Upper lobe of left lung (tissue), 6 donors: ENCODE measurements at regions not wholly inside any gene's neighbourhood (a gene's known extent, or its start where the extent isn't known, plus 50 kb on each side); places are given as distances from the start of the nearest gene placed in this dataset.

Experiments
- ATAC-seq, 2 donors: fragments of 200-7000 bp; cut with Tn5 transposase; one replicate each; pipeline ENCODE4 v1.9.1; 2022; ENCODE audit warnings: mild to moderate bottlenecking in 2 of 2, moderate library complexity in 2 of 2; ENCODE audit not compliant: low FRiP score in 2 of 2
- DNase-seq, 2 donors: peaks; one replicate each; pipeline ENCODE4 v3.0.0-alpha.2; 2019 to 2020
- H3K27ac ChIP-seq, 4 donors: fragments of 200-600 bp; sonication (generic); one replicate each; pipeline ENCODE4 v1.5.1; 2016 to 2019
- H3K27me3 ChIP-seq, 4 donors: fragments of 200-600 bp; sonication (generic); one replicate each; pipeline ENCODE4 v1.5.1; 2017 to 2019
- H3K36me3 ChIP-seq, 4 donors: fragments of 200-600 bp; sonication (generic); one replicate each; pipeline ENCODE4 v1.5.1; 2016 to 2019
- H3K4me1 ChIP-seq, 4 donors: fragments of 200-600 bp; sonication (generic); one replicate each; pipeline ENCODE4 v1.5.1; 2018 to 2019
- H3K4me3 ChIP-seq, 4 donors: fragments of 200-600 bp; sonication (generic); one replicate each; pipeline ENCODE4 v1.5.1; 2017 to 2019; ENCODE audit warnings: mild to moderate bottlenecking in 2 of 4, moderate library complexity in 1 of 4
- H3K9me3 ChIP-seq, 4 donors: fragments of 200-600 bp; sonication (generic); one replicate each; pipeline ENCODE4 v1.5.1; 2018 to 2019
- EP300 ChIP-seq, 4 donors: sonication (generic); formaldehyde crosslinking; IDR thresholded peaks; one replicate each; pipeline ENCODE4 v1.5.1; 2017; ENCODE audit warnings: antibody characterized with exemption in 4 of 4, control low read depth in 2 of 4
- POLR2A ChIP-seq, 4 donors: fragments of 450-650 bp; IDR thresholded peaks; one replicate each; pipeline ENCODE4 v1.5.1; 2016 to 2017; ENCODE audit warnings: antibody characterized with exemption in 4 of 4, mild to moderate bottlenecking in 2 of 4
- POLR2AphosphoS5 ChIP-seq, 2 donors: sonication (generic); formaldehyde crosslinking; IDR thresholded peaks; one replicate each; pipeline ENCODE4 v1.5.1; 2017; ENCODE audit warnings: antibody characterized with exemption in 2 of 2
- WGBS, 2 donors: methylation state at CpG; one replicate each; pipeline ENCODE4 v1.1.5; 2017 to 2018; 5-methylcytosine and 5-hydroxymethylcytosine counted together
- TF ChIP-seq, protein P1 (sequence below), 6 experiments: fragments of 450-650 bp in 4 of 6; fragments of 200-600 bp in 2 of 6; sonication (generic) in 2 of 6; IDR thresholded peaks; one replicate each; pipeline ENCODE4 v1.5.1; 2016 to 2019; ENCODE audit warnings: antibody characterized with exemption in 6 of 6
- donor health status: DM: no; HTN: no; CAD: no; lungs with moderate emphysema.
- donor health status: DM: no; HTN: yes; CAD: no; lungs with severe emphysema.

DNA sequence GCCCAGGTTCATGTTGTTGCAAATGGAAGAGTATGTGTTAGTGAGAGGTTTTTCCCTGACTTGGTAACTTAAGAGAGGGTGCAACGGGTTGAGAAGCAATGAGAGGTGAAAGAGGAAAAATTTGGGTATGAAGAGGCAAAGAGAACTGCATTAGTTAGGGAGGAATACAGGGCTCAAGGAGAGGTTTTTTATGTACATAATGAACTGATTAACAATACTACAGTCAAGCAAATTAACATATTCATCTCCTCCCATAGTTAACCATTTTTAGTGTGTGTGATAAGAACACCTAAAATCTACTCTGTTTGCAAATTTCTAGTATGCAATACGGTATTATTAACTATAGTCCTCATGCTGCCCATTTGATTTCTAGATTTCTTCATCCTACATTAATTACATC, 79.5 kb upstream of the HTR1E start:
- Histone ChIP-seq H3K27me3 (no peaks in the 10 kb centered on the region), H3K4me1 (no peaks in the 10 kb centered on the region), H3K27ac (no peak overlapping the region), H3K36me3 (no peaks in the 10 kb centered on the region), H3K9me3 (no peaks in the 10 kb centered on the region), H3K4me3 (no peak overlapping the region)
- no peak for ATAC-seq
- no peak for DNase-seq
- TF ChIP-seq, protein P1, sequence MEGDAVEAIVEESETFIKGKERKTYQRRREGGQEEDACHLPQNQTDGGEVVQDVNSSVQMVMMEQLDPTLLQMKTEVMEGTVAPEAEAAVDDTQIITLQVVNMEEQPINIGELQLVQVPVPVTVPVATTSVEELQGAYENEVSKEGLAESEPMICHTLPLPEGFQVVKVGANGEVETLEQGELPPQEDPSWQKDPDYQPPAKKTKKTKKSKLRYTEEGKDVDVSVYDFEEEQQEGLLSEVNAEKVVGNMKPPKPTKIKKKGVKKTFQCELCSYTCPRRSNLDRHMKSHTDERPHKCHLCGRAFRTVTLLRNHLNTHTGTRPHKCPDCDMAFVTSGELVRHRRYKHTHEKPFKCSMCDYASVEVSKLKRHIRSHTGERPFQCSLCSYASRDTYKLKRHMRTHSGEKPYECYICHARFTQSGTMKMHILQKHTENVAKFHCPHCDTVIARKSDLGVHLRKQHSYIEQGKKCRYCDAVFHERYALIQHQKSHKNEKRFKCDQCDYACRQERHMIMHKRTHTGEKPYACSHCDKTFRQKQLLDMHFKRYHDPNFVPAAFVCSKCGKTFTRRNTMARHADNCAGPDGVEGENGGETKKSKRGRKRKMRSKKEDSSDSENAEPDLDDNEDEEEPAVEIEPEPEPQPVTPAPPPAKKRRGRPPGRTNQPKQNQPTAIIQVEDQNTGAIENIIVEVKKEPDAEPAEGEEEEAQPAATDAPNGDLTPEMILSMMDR (IDR thresholded peaks at IDR 0.05): no peak
- 57 to 72% methylated on average over 2 of the region's 2 CpGs for WGBS, 2 donors

DNA sequence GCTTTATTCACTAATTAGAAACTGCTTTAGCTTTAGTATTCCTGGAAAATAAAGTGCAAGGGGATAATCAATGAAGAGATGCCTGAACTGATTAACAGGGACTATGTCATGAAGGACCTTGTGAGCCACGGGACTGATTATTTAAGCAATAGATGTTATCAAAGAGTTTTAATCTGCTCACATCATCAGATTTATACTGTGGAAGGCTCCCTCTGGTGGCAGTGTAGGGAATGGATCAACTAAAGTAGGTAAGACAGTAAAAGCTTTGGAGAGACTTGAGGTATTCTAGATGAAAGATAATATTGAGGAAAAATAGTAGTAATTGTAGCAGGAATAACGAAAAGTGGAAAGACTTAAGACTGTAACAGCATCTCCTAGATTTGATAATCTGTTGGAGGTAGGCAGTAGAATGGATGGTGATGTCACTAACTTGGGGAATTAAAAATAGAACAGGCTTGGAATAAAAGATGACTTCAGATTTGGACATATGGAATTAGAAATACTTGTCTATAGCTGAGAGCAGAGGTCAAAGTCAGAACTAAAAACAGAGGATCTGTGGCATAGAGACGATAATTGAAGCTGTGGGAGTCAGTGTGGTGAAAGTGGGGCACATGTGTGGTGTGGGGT, 80.3 kb upstream of the HTR1E start:
- H3K9me3 ChIP-seq: no peaks in the 10 kb centered on the region
- no peak for ATAC-seq
- no peaks in the 10 kb centered on the region for H3K27me3 ChIP-seq
- TF ChIP-seq, protein P1 (IDR thresholded peaks at IDR 0.05): peak; percentile 17 to 57 (median 38)
- TF ChIP-seq EP300 (IDR thresholded peaks at IDR 0.05): no peak
- no peak for TF ChIP-seq POLR2AphosphoS5 (IDR thresholded peaks at IDR 0.05)
- WGBS, 2 donors: 24 to 31% methylated on average over 3 of the region's 3 CpGs
- H3K27ac ChIP-seq: no peak overlapping the region
- H3K4me1 ChIP-seq: no peaks in the 10 kb centered on the region
- H3K36me3 ChIP-seq: no peaks in the 10 kb centered on the region
- no peak for DNase-seq
- no peak overlapping the region for H3K4me3 ChIP-seq

DNA sequence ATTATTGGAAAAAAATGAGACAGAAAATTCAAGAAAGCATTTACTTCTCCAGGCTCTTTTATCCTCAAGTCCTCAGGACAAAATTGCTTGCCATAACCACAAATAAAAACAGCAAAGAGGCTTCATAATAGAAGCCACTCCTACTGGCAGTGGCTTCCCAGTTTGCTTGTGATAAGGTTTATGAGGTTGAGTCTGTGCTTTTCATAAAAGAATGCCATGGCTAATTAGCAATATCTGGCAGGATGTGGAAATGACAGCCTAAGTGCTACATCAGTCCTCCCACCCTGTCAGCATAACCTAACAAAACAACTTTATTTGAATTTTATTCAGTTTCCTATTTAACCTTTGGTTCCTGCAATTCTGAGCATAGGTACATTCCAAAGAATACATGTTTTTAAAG, 80.9 kb upstream of the HTR1E start:
- Histone ChIP-seq H3K9me3 (no peaks in the 10 kb centered on the region), H3K4me1 (no peaks in the 10 kb centered on the region), H3K27me3 (no peaks in the 10 kb centered on the region), H3K27ac (no peak overlapping the region), H3K36me3 (no peaks in the 10 kb centered on the region), H3K4me3 (no peak overlapping the region)
- TF ChIP-seq POLR2AphosphoS5 (IDR thresholded peaks at IDR 0.05) (no peak), EP300 (IDR thresholded peaks at IDR 0.05) (no peak), POLR2A (IDR thresholded peaks at IDR 0.05) (no peak)
- TF ChIP-seq, protein P1 (IDR thresholded peaks at IDR 0.05): no peak
- ATAC-seq (no peak), DNase-seq (no peak)

DNA sequence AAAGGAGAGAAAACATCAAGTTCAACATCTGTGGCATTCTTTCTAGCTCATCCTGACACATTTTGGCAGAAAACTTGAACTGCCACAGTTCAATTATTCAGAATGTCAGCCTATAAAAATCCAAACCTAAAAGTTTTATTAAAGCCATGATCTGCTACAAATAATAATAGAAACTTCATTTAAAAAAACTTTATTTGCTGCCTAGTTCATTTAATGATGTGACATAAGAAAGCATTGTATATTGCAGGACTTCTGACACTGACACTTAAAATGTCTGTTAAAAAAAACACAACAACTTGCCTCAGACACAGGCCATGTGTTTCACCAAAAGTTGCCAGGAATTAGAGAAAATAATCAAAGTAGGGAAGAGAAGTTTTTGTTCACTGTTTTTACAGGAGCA, 88.3 kb upstream of the HTR1E start:
- ATAC-seq (no peak), DNase-seq (no peak)
- Histone ChIP-seq H3K9me3 (no peaks in the 10 kb centered on the region), H3K4me1 (no peaks in the 10 kb centered on the region), H3K36me3 (no peaks in the 10 kb centered on the region), H3K4me3 (no peak overlapping the region), H3K27me3 (no peaks in the 10 kb centered on the region), H3K27ac (no peak overlapping the region)
- TF ChIP-seq POLR2A (IDR thresholded peaks at IDR 0.05): no peak
- TF ChIP-seq, protein P1 (IDR thresholded peaks at IDR 0.05): no peak
- no peak for TF ChIP-seq EP300 (IDR thresholded peaks at IDR 0.05)
- TF ChIP-seq POLR2AphosphoS5 (IDR thresholded peaks at IDR 0.05): no peak

DNA sequence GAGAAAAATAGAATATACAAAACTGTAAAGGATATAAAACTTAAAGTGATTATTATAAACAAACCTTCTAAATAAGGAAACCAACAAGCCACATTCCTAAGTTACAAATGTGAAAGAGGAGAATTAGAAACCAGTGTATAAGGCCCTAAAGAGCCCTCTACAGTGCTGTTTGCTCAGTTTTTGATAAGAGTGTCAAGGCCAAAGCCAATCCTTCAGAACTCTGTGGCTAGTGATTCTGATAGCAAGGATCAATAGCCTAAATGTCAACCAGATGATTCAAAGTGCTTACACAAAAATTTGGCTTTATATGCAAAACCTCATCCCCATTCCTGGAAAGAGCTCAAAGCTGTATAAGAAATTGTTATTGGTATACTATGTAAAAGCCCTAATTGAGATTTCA, 104.6 kb upstream of the HTR1E start:
- no peak overlapping the region for H3K4me3 ChIP-seq
- no peak for ATAC-seq
- no peaks in the 10 kb centered on the region for H3K4me1 ChIP-seq
- H3K27ac ChIP-seq: no peak overlapping the region
- no peaks in the 10 kb centered on the region for H3K9me3 ChIP-seq
- no peak for DNase-seq
- TF ChIP-seq POLR2AphosphoS5 (IDR thresholded peaks at IDR 0.05) (no peak), POLR2A (IDR thresholded peaks at IDR 0.05) (no peak), EP300 (IDR thresholded peaks at IDR 0.05) (no peak)
- TF ChIP-seq, protein P1 (IDR thresholded peaks at IDR 0.05): no peak
- no peaks in the 10 kb centered on the region for H3K27me3 ChIP-seq
- H3K36me3 ChIP-seq: no peaks in the 10 kb centered on the region
